ENCODE measurements at regions not wholly inside any gene's neighbourhood (a gene's known extent, or its start where the extent isn't known, plus 50 kb on each side); places are given as distances from the start of the nearest gene placed in this dataset.

- TF ChIP-seq, protein P1, sequence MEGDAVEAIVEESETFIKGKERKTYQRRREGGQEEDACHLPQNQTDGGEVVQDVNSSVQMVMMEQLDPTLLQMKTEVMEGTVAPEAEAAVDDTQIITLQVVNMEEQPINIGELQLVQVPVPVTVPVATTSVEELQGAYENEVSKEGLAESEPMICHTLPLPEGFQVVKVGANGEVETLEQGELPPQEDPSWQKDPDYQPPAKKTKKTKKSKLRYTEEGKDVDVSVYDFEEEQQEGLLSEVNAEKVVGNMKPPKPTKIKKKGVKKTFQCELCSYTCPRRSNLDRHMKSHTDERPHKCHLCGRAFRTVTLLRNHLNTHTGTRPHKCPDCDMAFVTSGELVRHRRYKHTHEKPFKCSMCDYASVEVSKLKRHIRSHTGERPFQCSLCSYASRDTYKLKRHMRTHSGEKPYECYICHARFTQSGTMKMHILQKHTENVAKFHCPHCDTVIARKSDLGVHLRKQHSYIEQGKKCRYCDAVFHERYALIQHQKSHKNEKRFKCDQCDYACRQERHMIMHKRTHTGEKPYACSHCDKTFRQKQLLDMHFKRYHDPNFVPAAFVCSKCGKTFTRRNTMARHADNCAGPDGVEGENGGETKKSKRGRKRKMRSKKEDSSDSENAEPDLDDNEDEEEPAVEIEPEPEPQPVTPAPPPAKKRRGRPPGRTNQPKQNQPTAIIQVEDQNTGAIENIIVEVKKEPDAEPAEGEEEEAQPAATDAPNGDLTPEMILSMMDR (IDR thresholded peaks at IDR 0.05; ENCODE audit: low read length): no peak
- no peak for TF ChIP-seq EZH2 (IDR thresholded peaks at IDR 0.05; ENCODE audit: borderline replicate concordance, low read length)
Observed at GRCh38 chr10:64081947-64082482, 560.8 kb downstream of the REEP3 start.
